MV-4-11 (cell line): ENCODE measurements at regions not wholly inside any gene's neighbourhood (a gene's known extent, or its start where the extent isn't known, plus 50 kb on each side); places are given as distances from the start of the nearest gene placed in this dataset.
A peak's percentile ranks its signal among the peaks of the same experiment; 100 is the strongest.

Experiments
- DNase-seq: peaks from one replicate; lab custom pipeline; 2025; lab: John Stamatoyannopoulos, UW

- DNase-seq, result no peak
Observed at GRCh38 chr17:53891726-53892125, 69.0 kb downstream of the KIF2B start.

- DNase-seq, result no peak
Observed at GRCh38 chr17:53892222-53892621, 69.5 kb downstream of the KIF2B start.

- DNase-seq, result no peak
Observed at GRCh38 chr17:53894591-53894990, 71.9 kb downstream of the KIF2B start.

GRCh38 chr17:53896047-53896446, 73.3 kb downstream of the KIF2B start:
- peak; percentile 84 for DNase-seq

GRCh38 chr17:53900951-53901350, 78.2 kb downstream of the KIF2B start:
- DNase-seq, result no peak

GRCh38 chr17:53907435-53907834, 84.7 kb downstream of the KIF2B start:
- no peak for DNase-seq

- no peak for DNase-seq
Observed at GRCh38 chr17:53909802-53910201, 87.1 kb downstream of the KIF2B start.

GRCh38 chr17:53912117-53912516, 89.4 kb downstream of the KIF2B start:
- no peak for DNase-seq

GRCh38 chr17:53919356-53919755, 96.6 kb downstream of the KIF2B start:
- DNase-seq, result no peak

- DNase-seq, result peak; percentile 65
Observed at GRCh38 chr17:53924530-53925455, 102.1 kb downstream of the KIF2B start.

- no peak for DNase-seq
Observed at GRCh38 chr17:53932386-53932785, 109.7 kb downstream of the KIF2B start.

GRCh38 chr17:53934931-53935330, 112.2 kb downstream of the KIF2B start:
- no peak for DNase-seq

GRCh38 chr17:53941231-53941630, 118.5 kb downstream of the KIF2B start:
- DNase-seq, result no peak

GRCh38 chr17:53942436-53942835, 119.7 kb downstream of the KIF2B start:
- no peak for DNase-seq

GRCh38 chr17:53942898-53943297, 120.2 kb downstream of the KIF2B start:
- no peak for DNase-seq

- DNase-seq, result no peak
Observed at GRCh38 chr17:53948323-53948722, 125.6 kb downstream of the KIF2B start.

- DNase-seq, result no peak
Observed at GRCh38 chr17:53949473-53950090, 126.9 kb downstream of the KIF2B start.

- DNase-seq, result no peak
Observed at GRCh38 chr17:53950207-53950857, 127.6 kb downstream of the KIF2B start.

- no peak for DNase-seq
Observed at GRCh38 chr17:53950858-53951250, 128.1 kb downstream of the KIF2B start.

GRCh38 chr17:53971361-53971760, 148.6 kb downstream of the KIF2B start:
- no peak for DNase-seq

- no peak for DNase-seq
Observed at GRCh38 chr17:53979991-53980390, 157.3 kb downstream of the KIF2B start.

- no peak for DNase-seq
Observed at GRCh38 chr17:53996131-53996530, 173.4 kb downstream of the KIF2B start.

GRCh38 chr17:53996890-53997289, 174.2 kb downstream of the KIF2B start:
- DNase-seq, result no peak
